Prostate gland (tissue), 2 donors: ENCODE measurements at regions not wholly inside any gene's neighbourhood (a gene's known extent, or its start where the extent isn't known, plus 50 kb on each side); places are given as distances from the start of the nearest gene placed in this dataset.
"Not testable (repeated sequence)": the region's sequence is repeated elsewhere in the genome, so short reads cannot be mapped to it uniquely, and the experiment has no call there.

ENCODE experiments used
- DNase-seq: peaks from one replicate; pipeline ENCODE4 v3.0.0-alpha.2; 2019; ENCODE audit warnings: low spot score
- H3K27ac ChIP-seq, 2 donors: fragments of 200-600 bp; sonication (generic); 2 replicates each; pipeline ENCODE4 v1.5.1; 2017 to 2019
- H3K27me3 ChIP-seq: fragments of 200-600 bp; sonication (generic); replicated peaks from 2 replicates; pipeline ENCODE4 v1.5.1; 2019; ENCODE audit not compliant: insufficient read depth
- H3K36me3 ChIP-seq, 2 donors: fragments of 200-600 bp; sonication (generic); 1 replicate in 1 of 2; 2 replicates in 1 of 2; pipeline versions ENCODE4 v1.5.1 to v1.8.1; 2017 to 2019
- H3K4me1 ChIP-seq: fragments of 200-600 bp; sonication (generic); replicated peaks from 2 replicates; pipeline ENCODE4 v1.5.1; 2019
- H3K4me3 ChIP-seq, 2 donors: fragments of 200-600 bp; sonication (generic); 2 replicates each; pipeline ENCODE4 v1.5.1; 2017 to 2019
- H3K9me3 ChIP-seq: fragments of 200-600 bp; sonication (generic); 2 replicates; pipeline ENCODE4 v1.5.1; 2017
- CTCF ChIP-seq, 4 experiments: fragments of 200-600 bp in 2 of 4; fragments of 450-650 bp in 2 of 4; sonication (generic) in 2 of 4; IDR thresholded peaks; 1 replicate in 3 of 4; 2 replicates in 1 of 4; pipeline ENCODE4 v1.5.1; 2016 to 2019; ENCODE audit warnings: antibody characterized with exemption in 4 of 4, mild to moderate bottlenecking in 2 of 4, moderate library complexity in 2 of 4
- POLR2A ChIP-seq: fragments of 450-650 bp; IDR thresholded peaks from one replicate; pipeline ENCODE4 v1.6.1; 2016; ENCODE audit warnings: antibody characterized with exemption, mild to moderate bottlenecking
- POLR2AphosphoS5 ChIP-seq: sonication (generic); formaldehyde crosslinking; IDR thresholded peaks from one replicate; pipeline ENCODE4 v1.6.1; 2017; ENCODE audit warnings: antibody characterized with exemption
- WGBS: methylation state at CpG from one replicate; pipeline ENCODE4 v1.1.5; 2018; 5-methylcytosine and 5-hydroxymethylcytosine counted together
- intact Hi-C: fragments of 100-400 bp; cut with DNase I; formaldehyde crosslinking; loops from one replicate; pipeline ENCODE4 v1.14.2; 2022

- H3K27ac ChIP-seq: no peak overlapping the region
- H3K27me3 ChIP-seq: no peaks in the 10 kb centered on the region
- H3K36me3 ChIP-seq: no peaks in the 10 kb centered on the region
- H3K4me1 ChIP-seq: no peaks in the 10 kb centered on the region
- intact Hi-C loops: no loop called here
- H3K9me3 ChIP-seq: no peaks in the 10 kb centered on the region
- H3K4me3 ChIP-seq: no peak overlapping the region
- DNase-seq: no peak
- TF ChIP-seq POLR2AphosphoS5: no peak
- TF ChIP-seq POLR2A: no peak
- no peak for TF ChIP-seq CTCF (IDR thresholded peaks at IDR 0.05)
- WGBS: 95% methylated on average over 5 of the region's 5 CpGs
Observed at GRCh38 chr14:26655128-26655527, 57.3 kb upstream of the NOVA1 start.

GRCh38 chr14:26663506-26663905, 65.7 kb upstream of the NOVA1 start:
- H3K36me3 ChIP-seq: no peaks in the 10 kb centered on the region
- no peaks in the 10 kb centered on the region for H3K9me3 ChIP-seq
- intact Hi-C loops: no loop called here
- 11% methylated on average over 1 of the region's 1 CpG for WGBS
- H3K27me3 ChIP-seq: no peaks in the 10 kb centered on the region
- TF ChIP-seq POLR2A: no peak
- no peak for TF ChIP-seq POLR2AphosphoS5
- TF ChIP-seq CTCF (IDR thresholded peaks at IDR 0.05): no peak
- no peak overlapping the region for H3K27ac ChIP-seq
- H3K4me1 ChIP-seq: no peaks in the 10 kb centered on the region
- no peak for DNase-seq
- H3K4me3 ChIP-seq: no peak overlapping the region

GRCh38 chr14:26678732-26679420, 81.0 kb upstream of the NOVA1 start:
- H3K4me3 ChIP-seq, H3K27ac ChIP-seq, intact Hi-C loops, H3K27me3 ChIP-seq, H3K9me3 ChIP-seq, DNase-seq, H3K4me1 ChIP-seq, H3K36me3 ChIP-seq: not testable (repeated sequence)
- 96% methylated on average over 17 of the region's 31 CpGs for WGBS

GRCh38 chr14:26685401-26685800, 87.6 kb upstream of the NOVA1 start:
- no peaks in the 10 kb centered on the region for H3K36me3 ChIP-seq
- no peaks in the 10 kb centered on the region for H3K4me1 ChIP-seq
- DNase-seq: no peak
- intact Hi-C loops: no loop called here
- H3K27me3 ChIP-seq: no peaks in the 10 kb centered on the region
- H3K27ac ChIP-seq: no peak overlapping the region
- no peaks in the 10 kb centered on the region for H3K9me3 ChIP-seq
- WGBS: 93% methylated on average over 1 of the region's 1 CpG
- no peak for TF ChIP-seq POLR2AphosphoS5
- no peak for TF ChIP-seq POLR2A
- no peak for TF ChIP-seq CTCF (IDR thresholded peaks at IDR 0.05)
- no peak overlapping the region for H3K4me3 ChIP-seq

GRCh38 chr14:26687301-26687837, 89.5 kb upstream of the NOVA1 start:
- TF ChIP-seq POLR2AphosphoS5: no peak
- TF ChIP-seq POLR2A: no peak
- TF ChIP-seq CTCF (IDR thresholded peaks at IDR 0.05): no peak
- intact Hi-C loops: no loop called here
- Histone ChIP-seq H3K27me3 (no peaks in the 10 kb centered on the region), H3K27ac (no peak overlapping the region), H3K4me1 (no peaks in the 10 kb centered on the region), H3K9me3 (no peaks in the 10 kb centered on the region), H3K36me3 (no peaks in the 10 kb centered on the region), H3K4me3 (no peak overlapping the region)
- WGBS: 55% methylated on average over 2 of the region's 2 CpGs
- no peak for DNase-seq
